ENCODE measurements at regions not wholly inside any gene's neighbourhood (a gene's known extent, or its start where the extent isn't known, plus 50 kb on each side); places are given as distances from the start of the nearest gene placed in this dataset.
"Not testable (repeated sequence)": the region's sequence is repeated elsewhere in the genome, so short reads cannot be mapped to it uniquely, and the experiment has no call there.

DNA sequence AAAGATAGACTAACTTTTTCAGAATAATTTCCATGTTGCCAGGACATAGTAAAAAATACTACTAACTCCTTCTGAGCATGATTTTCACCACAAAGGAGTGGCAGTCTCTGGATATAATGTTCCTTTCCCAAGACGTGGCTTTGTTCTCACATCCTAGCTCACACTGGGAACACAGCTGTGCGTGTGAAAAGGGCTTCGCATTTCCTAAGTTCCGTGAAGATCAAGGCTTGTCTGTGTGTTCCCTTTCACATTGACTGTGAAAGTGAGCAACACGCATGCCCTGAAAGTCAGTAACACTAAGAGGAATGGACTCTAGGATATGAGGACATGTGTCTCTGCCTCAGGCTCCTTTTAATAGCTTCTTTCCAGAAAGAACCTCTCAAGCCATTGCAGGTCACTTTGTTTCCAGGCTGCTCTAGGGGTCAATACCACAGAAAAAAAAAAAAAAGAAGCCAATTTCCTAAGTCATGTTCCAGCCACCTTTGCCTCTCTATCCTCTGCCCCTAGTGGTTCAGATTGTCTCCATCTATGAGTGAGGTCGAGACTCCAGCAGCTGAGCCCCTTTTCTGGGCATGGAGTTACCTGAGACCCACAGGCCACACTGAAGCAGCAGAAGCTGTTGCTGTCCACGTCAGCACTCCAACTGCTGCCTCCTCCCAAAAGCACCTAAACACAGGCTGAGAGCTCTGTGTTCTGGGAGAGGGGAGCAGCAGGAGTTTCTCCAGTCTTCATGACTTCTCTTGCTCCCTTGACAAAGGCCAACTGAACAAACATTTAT is 355.9 kb downstream of the RSL24D1 start:
- no peak for DNase-seq

DNA sequence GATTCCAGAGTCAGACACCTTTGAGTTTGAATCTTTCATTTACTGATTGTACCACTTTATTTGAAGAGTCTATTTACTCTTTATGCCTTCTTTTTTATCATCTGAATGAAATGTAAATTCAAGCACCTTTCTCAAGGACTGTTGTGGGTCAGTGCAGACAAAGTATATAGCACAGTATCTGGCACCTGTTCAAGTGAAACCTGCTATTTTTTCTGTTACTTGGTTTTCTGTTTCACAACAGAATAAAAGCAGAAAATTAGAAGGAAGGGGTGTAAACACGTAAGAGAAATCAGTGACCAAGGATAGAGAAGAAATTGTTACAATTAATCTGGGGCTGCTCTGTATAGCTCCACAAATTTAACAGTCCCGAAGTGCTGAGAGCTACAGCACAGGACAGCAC is 357.4 kb downstream of the RSL24D1 start:
- DNase-seq = no peak

GRCh38 chr15:54836052-54836795 is 360.5 kb downstream of the RSL24D1 start:
- DNase-seq = no peak

DNA sequence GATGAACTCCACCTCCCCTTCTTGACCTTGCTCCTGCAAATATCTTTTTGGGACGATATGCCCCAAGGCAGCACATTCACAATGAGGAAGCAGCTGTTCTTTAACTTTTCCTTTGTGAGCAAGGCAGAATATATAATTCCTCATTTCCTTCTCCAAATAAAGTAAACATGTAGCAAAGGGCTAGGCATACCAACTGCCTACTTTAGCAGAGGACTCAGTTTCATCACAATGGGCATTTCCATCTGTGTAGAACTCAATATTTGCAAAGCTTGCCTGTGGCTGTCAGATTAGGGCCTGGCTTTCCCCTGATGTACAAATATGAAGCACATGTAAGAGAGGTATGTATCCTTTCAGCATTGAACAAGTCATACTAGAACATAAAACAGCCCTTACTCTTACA is 366.9 kb downstream of the RSL24D1 start:
- DNase-seq = no peak

DNA sequence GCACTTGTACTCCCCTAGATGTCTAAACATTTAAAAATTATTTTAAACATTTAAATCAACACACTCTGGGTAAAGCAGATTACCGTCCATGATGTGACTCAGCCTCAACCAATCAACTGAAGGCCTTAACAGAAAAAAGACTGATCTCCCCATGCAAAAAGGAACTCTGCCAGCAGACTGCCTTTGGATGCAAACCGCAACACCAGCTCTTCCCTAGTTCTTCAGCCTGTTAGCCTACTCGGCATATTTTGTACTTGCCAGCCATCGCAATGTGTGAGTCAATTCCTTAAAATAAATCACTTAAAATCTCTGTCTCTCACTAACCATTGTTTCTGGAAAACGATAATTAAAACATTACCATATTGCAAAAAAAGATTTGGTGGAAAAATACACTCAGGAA is 375.9 kb downstream of the RSL24D1 start:
- no peak for DNase-seq

GRCh38 chr15:54820098-54820497 is 376.6 kb downstream of the RSL24D1 start:
- DNase-seq = no peak

DNA sequence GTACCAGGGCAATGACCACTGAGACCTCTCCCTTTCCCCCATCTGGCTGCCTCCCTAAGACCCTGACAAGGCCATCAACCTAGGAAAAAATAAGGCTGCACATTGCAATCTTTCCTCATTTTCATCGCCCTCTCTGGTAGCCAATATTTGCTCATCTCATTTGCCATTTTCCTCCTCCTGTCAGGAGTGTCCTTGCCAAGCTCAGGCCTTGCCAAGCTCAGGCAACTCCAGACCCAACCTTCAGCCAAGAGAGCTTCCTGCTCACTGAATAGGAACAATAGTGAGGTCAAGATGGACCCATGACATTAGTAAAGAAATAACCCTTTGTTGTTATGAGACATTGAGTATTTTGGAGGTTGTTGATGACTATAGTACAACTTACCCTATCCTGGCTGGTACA is 380.3 kb downstream of the RSL24D1 start:
- DNase-seq = no peak

- no peak for DNase-seq
Measured at GRCh38 chr15:54815556-54815955, 381.2 kb downstream of the RSL24D1 start.

DNA sequence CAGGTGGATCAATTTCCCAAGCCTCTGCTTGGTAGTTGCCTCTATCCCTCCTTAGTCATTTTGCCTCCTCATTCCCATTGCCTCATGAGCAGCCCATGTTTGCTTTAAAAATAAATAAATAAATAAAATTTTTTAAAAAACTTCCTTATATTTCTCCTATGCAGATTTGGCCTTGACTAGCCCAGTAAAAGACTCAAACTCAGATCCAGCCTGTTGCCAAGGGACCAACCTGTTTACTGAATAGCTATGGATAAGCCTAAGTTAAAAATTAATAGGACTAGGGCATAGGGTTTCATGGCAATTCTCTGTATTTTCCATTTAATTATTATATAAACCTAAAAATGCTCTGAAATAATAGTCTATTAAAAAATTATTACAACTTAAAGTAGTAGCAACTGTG is 384.4 kb downstream of the RSL24D1 start:
- no peak for DNase-seq

DNA sequence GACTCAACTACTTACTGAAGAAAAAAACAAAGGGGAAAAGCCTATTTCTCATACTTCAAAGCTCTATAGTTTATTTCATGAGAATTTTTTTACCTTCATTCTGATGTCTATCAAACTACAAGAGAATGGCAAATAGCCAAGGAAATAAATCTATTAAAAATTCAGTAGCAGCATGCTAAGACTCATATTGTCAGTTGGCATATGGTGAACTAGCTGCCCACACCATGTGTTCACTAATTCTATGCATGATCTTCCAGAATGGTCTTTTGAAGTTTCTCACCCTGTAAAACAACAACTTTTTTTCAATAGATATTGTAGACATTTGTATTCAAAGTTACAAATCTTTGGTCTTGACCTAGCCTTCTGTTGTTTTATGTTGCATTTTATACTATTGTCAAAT is 386.2 kb downstream of the RSL24D1 start:
- DNase-seq = no peak

GRCh38 chr15:54810031-54810430 is 386.7 kb downstream of the RSL24D1 start:
- DNase-seq = no peak

GRCh38 chr15:54808321-54808720 is 388.4 kb downstream of the RSL24D1 start:
- no peak for DNase-seq

GRCh38 chr15:54803987-54804386 is 392.8 kb downstream of the RSL24D1 start:
- no peak for DNase-seq

DNA sequence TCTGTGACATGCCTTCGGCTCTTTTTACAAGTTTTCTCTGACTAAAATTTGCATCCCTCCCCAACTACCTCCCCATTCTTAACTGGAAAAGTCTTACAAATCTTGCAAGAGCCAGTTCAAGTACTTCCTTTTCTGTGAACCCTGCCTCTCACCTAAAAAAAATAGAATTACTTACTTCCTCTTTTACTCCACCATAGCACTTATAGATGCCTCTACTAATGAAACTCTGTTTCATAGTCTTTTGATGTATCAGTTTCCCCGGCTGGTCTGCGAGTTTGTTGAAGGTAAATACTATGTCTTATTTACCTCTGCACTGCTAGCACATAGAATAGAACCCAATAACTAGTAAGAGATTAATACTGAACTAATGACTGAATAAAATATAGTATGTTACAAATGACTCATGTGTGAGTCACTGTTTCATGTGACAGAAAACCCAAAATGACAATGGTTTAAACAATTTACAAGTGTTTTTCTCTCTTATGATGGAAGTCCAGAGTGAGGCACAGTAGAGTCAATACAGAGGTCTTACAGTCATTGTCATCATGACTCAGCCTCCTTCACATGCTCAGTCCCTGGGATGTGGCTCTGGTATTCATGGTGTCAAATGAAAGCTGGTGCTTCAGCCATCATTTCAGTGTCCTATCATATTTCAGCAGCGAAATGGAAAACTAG is 393.5 kb downstream of the RSL24D1 start:
- no peak for DNase-seq

- no peak for DNase-seq
Measured at GRCh38 chr15:54792526-54792925, 404.2 kb downstream of the RSL24D1 start.

GRCh38 chr15:54790693-54791092 is 406.0 kb downstream of the RSL24D1 start:
- no peak for DNase-seq

GRCh38 chr15:54789376-54789775 is 407.4 kb downstream of the RSL24D1 start:
- DNase-seq = no peak

GRCh38 chr15:54781220-54781619 is 415.5 kb downstream of the RSL24D1 start:
- not testable (repeated sequence) for DNase-seq

GRCh38 chr15:54779271-54779670 is 417.5 kb downstream of the RSL24D1 start:
- DNase-seq = no peak

DNA sequence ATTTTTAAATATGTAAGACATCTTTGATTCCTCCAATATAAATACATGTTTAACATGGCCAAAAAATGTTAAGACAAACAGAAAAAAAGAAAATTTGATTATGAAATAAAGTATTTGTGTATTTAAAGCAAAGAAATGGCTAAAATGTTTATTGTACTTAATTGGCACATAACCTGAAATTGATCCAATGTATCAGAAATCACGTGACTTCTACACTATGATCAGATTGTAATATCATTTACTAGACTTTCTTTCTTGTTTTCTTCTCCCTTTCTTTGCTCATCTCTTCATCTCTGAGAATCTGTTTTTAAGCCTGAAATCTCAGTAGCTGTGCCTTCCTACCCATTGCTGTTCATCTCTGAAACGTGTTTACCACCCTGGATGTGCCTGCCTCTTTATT is 420.3 kb downstream of the RSL24D1 start:
- no peak for DNase-seq

- no peak for DNase-seq
Measured at GRCh38 chr15:54772663-54773062, 424.1 kb downstream of the RSL24D1 start.

DNA sequence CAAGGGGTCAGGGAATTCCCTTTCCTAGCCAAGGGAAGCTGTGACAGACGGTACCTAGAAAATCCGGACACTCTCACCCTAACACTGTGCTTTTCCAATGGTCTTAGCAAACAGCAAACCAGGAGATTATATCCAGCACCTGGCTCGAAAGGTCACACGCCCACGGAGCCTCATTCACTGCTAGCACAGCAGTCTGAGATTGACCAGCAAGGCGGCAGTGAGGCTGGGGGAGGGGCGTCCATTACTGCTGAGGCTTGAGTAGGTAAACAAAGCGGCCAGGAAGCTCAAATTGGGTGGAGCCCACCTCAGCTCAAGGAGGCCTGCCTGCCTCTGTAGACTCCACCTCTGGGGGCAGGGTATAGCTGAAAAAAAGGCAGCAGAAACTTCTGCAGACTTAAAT is 447.3 kb downstream of the RSL24D1 start:
- DNase-seq = not testable (repeated sequence)

DNA sequence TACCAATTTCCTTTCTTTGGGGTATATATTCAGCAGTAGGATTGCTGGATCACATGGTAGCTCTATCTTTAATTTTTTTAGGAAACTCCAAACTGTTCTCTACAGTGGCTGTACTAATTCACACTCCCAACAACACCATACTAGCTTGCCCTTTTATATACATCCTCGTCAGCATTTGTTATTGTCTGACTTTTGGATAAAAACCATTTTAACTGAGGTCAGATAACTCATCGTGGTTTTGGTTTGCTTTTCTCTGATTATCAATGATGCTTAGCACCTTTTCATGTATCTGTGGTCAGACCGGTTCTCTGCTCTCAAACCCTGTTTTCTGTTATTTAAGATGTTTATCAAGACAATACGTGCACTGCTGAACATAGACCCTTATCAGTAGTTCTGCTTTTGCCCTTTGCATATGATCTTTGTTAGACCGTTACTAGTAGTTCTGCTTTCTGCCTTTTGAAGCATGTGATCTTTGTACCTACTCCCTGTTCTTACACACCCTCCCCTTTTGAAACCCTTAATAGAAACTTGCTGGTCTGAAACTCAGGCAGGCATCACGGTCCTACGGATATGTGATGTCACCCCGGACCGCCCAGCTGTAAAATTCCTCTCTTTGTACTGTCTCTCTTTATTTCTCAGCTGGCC is 474.3 kb downstream of the RSL24D1 start:
- DNase-seq = no peak
